Tibial artery (tissue), 4 donors: ENCODE measurements at regions not wholly inside any gene's neighbourhood (a gene's known extent, or its start where the extent isn't known, plus 50 kb on each side); places are given as distances from the start of the nearest gene placed in this dataset.
"Not testable (repeated sequence)": the region's sequence is repeated elsewhere in the genome, so short reads cannot be mapped to it uniquely, and the experiment has no call there.

Experiments
- DNase-seq, 2 donors: peaks; one replicate each; pipeline ENCODE4 v3.0.0-alpha.2; 2019
- H3K27ac ChIP-seq, 2 donors: fragments of 200-600 bp; sonication (generic) in 1 of 2; 1 replicate in 1 of 2; 2 replicates in 1 of 2; pipeline ENCODE4 v1.5.1; 2018 to 2019; ENCODE audit warnings: mild to moderate bottlenecking in 1 of 2
- H3K27me3 ChIP-seq, 2 donors: fragments of 200-600 bp; sonication (generic) in 1 of 2; one replicate each; pipeline versions ENCODE4 v1.5.1 to v1.6.0; 2016 to 2019
- H3K36me3 ChIP-seq, 3 donors: fragments of 200-600 bp; sonication (generic) in 2 of 3; one replicate each; pipeline ENCODE4 v1.5.1; 2016 to 2019; ENCODE audit warnings: mild to moderate bottlenecking in 2 of 3
- H3K4me1 ChIP-seq, 4 donors: fragments of 200-600 bp; sonication (generic) in 2 of 4; 1 replicate in 3 of 4; 2 replicates in 1 of 4; pipeline ENCODE4 v1.5.1; 2016 to 2019
- H3K4me3 ChIP-seq, 2 donors: fragments of 200-600 bp; sonication (generic) in 1 of 2; 1 replicate in 1 of 2; 2 replicates in 1 of 2; pipeline ENCODE4 v1.5.1; 2018 to 2019; ENCODE audit warnings: mild to moderate bottlenecking in 2 of 2
- H3K9me3 ChIP-seq, 3 donors: fragments of 200-600 bp; sonication (generic) in 1 of 3; one replicate each; pipeline ENCODE4 v1.5.1; 2016 to 2019
- intact Hi-C: fragments of 100-400 bp; cut with DNase I; formaldehyde crosslinking; loops from one replicate; pipeline ENCODE4 v1.15.0; 2023; ENCODE audit warnings: low total_unique reads
- TF ChIP-seq, protein P1 (sequence below), 2 experiments: fragments of 200-600 bp in 1 of 2; fragments of 450-650 bp in 1 of 2; IDR thresholded peaks; one replicate each; pipeline ENCODE4 v1.5.1; 2017 to 2019; ENCODE audit warnings: antibody characterized with exemption in 2 of 2, mild to moderate bottlenecking in 1 of 2, moderate library complexity in 1 of 2

GRCh38 chr4:112038861-112039260 lies 106.4 kb upstream of the FAM241A start:
- H3K27ac ChIP-seq: no peak overlapping the region
- intact Hi-C loops: no loop called here
- TF ChIP-seq, protein P1, sequence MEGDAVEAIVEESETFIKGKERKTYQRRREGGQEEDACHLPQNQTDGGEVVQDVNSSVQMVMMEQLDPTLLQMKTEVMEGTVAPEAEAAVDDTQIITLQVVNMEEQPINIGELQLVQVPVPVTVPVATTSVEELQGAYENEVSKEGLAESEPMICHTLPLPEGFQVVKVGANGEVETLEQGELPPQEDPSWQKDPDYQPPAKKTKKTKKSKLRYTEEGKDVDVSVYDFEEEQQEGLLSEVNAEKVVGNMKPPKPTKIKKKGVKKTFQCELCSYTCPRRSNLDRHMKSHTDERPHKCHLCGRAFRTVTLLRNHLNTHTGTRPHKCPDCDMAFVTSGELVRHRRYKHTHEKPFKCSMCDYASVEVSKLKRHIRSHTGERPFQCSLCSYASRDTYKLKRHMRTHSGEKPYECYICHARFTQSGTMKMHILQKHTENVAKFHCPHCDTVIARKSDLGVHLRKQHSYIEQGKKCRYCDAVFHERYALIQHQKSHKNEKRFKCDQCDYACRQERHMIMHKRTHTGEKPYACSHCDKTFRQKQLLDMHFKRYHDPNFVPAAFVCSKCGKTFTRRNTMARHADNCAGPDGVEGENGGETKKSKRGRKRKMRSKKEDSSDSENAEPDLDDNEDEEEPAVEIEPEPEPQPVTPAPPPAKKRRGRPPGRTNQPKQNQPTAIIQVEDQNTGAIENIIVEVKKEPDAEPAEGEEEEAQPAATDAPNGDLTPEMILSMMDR (IDR thresholded peaks at IDR 0.05): no peak
- H3K9me3 ChIP-seq: no peaks in the 10 kb centered on the region
- DNase-seq: no peak
- no peaks in the 10 kb centered on the region for H3K27me3 ChIP-seq
- no peaks in the 10 kb centered on the region for H3K4me1 ChIP-seq
- H3K4me3 ChIP-seq: no peak overlapping the region
- no peaks in the 10 kb centered on the region for H3K36me3 ChIP-seq

- H3K36me3 ChIP-seq: not testable (repeated sequence)
Measured at GRCh38 chr4:112049119-112049518, 96.1 kb upstream of the FAM241A start.

DNA sequence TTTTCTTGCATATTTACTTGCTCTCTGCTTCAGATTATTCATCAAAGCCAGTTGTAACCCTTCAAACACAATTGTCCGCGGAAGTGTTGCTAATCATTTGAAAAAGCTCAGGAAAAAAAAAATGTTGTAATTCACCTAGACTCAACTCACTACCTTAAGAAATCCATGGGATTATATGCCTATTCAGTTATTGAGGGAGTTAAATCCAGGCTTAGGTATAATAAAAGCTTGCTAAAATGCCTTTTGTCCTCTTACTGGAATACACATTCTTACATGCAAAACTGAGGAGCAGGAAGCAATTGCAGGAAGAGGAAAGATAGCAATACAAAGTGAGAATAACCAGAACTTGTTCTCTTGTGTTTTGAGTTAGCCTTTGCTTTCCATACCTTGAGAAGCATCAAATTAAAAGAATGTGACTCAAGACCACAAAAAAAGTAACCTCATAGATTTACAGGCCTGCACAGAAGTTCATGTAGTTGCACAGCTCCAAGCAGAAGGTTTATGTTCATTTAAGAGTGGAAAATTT lies 91.4 kb upstream of the FAM241A start:
- Histone ChIP-seq H3K27ac (no peak overlapping the region), H3K4me1 (no peaks in the 10 kb centered on the region), H3K36me3 (no peaks in the 10 kb centered on the region), H3K27me3 (no peaks in the 10 kb centered on the region), H3K4me3 (no peak overlapping the region), H3K9me3 (no peaks in the 10 kb centered on the region)
- DNase-seq: no peak
- TF ChIP-seq, protein P1 (IDR thresholded peaks at IDR 0.05): no peak
- intact Hi-C loops: no loop called here

More at GRCh38 chr4:112049119-112049518, 96.1 kb upstream of the FAM241A start:
- H3K4me3 ChIP-seq, H3K27me3 ChIP-seq, H3K4me1 ChIP-seq, H3K9me3 ChIP-seq, DNase-seq, H3K27ac ChIP-seq, intact Hi-C loops: not testable (repeated sequence)

- Histone ChIP-seq H3K36me3 (no peaks in the 10 kb centered on the region), H3K4me1 (no peaks in the 10 kb centered on the region), H3K27ac (no peak overlapping the region), H3K4me3 (no peak overlapping the region), H3K9me3 (no peaks in the 10 kb centered on the region), H3K27me3 (no peaks in the 10 kb centered on the region)
- no peak for DNase-seq
- intact Hi-C loops: no loop called here
- TF ChIP-seq, protein P1 (IDR thresholded peaks at IDR 0.05): no peak
Measured at GRCh38 chr4:112055100-112055499, 90.2 kb upstream of the FAM241A start.

- no peak for DNase-seq
- no peaks in the 10 kb centered on the region for H3K4me1 ChIP-seq
- no peak overlapping the region for H3K27ac ChIP-seq
- TF ChIP-seq, protein P1 (IDR thresholded peaks at IDR 0.05): no peak
- intact Hi-C loops: no loop called here
- H3K4me3 ChIP-seq: no peak overlapping the region
- no peaks in the 10 kb centered on the region for H3K9me3 ChIP-seq
- H3K27me3 ChIP-seq: no peaks in the 10 kb centered on the region
- H3K36me3 ChIP-seq: no peaks in the 10 kb centered on the region
Measured at GRCh38 chr4:112057470-112057869, 87.8 kb upstream of the FAM241A start.

- Histone ChIP-seq H3K27ac (no peak overlapping the region), H3K4me3 (no peak overlapping the region), H3K4me1 (no peaks in the 10 kb centered on the region), H3K27me3 (no peaks in the 10 kb centered on the region), H3K9me3 (no peaks in the 10 kb centered on the region), H3K36me3 (no peaks in the 10 kb centered on the region)
- intact Hi-C loops: no loop called here
- TF ChIP-seq, protein P1 (IDR thresholded peaks at IDR 0.05): no peak
- DNase-seq: no peak
Measured at GRCh38 chr4:112058433-112058832, 86.8 kb upstream of the FAM241A start.
